Hematopoietic multipotent progenitor cell treated with erythropoietin and hydrocortisone succinate and interleukin-3 and kit ligand, for 15 days (in vitro differentiated cells): ENCODE measurements at regions not wholly inside any gene's neighbourhood (a gene's known extent, or its start where the extent isn't known, plus 50 kb on each side); places are given as distances from the start of the nearest gene placed in this dataset.

ENCODE experiments used
- DNase-seq: peaks from one replicate; pipeline ENCODE4 v3.0.0-alpha.2; 2015; ENCODE audit warnings: low spot score

DNA sequence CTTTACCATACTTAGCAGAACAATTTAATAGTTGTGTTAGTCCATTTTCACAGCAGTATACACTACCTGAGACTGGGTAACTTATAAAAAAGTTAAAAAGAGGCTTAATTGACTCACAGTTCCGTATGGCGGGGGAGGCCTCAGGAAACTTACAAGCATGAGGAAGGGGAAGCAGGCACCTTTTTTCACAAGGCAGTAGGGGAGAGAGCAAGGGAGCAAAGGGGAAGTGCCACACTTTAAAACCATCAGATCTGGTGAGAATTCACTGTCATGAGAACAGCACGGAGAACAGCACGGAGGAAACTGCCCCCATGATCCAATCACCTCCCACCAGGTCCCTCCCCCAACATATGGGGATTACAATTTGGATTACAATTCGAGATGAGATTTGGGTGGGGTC, 269.9 kb downstream of the MTRR start:
- no peak for DNase-seq

DNA sequence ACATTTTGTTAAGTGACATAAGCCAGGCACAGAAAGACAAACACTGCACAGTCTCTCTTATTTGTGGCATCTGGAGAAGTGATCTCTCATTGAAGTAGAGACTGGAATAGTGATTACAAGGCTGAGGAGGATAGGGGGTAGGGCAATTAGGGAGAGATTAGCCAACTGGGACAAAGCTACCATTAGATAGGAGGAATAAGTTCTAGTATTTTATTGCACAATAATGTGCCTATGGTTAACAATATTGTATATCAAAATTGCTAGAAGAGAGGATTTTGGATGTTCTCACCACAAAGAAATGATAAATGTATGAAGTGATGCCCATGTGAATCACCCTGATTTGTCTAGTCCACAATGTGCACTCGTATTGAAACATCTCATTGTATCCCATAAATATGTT, 281.8 kb downstream of the MTRR start:
- no peak for DNase-seq

DNA sequence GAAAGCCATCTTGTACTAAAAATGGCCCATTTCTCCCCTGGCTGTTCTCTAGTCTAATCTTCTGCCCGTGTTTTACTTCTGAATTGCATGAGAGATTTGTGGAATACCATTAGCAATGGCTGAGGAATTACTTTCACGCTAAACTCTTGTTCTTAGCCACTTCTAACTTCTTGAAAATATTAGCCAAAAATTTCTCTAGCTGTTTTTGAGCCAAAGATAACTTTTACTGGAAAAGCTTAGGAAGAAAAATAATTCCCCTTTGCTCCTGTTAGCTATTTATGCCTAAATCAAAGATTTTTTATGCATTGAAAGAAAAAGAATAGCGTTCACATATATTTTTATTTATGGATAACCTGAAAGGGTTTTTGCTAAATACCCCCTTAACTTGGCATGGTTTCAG, 287.8 kb downstream of the MTRR start:
- no peak for DNase-seq

DNA sequence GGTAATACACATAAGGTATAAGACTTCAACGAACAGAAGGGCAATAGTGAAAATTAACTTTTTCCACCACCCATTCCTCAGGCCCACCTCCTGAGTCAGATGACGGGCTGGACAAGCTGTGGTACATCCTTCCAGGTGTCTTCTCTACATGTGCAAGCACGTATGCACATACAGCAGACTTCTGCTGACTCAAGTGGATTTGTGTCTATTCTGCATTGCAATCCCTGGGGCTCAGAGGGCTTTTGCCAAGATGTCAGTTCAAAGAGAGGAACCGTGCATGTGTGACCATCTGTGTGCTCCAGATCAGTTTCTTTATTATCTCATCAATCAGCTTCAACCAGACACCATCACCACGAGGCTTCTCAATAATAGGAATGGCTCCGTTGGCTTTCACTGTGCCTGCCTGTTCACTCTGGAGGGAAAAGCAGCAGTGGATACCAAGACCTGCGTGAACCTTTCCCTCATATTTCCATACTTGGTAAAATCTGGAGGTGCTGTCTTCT, 288.4 kb downstream of the MTRR start:
- DNase-seq: no peak

DNA sequence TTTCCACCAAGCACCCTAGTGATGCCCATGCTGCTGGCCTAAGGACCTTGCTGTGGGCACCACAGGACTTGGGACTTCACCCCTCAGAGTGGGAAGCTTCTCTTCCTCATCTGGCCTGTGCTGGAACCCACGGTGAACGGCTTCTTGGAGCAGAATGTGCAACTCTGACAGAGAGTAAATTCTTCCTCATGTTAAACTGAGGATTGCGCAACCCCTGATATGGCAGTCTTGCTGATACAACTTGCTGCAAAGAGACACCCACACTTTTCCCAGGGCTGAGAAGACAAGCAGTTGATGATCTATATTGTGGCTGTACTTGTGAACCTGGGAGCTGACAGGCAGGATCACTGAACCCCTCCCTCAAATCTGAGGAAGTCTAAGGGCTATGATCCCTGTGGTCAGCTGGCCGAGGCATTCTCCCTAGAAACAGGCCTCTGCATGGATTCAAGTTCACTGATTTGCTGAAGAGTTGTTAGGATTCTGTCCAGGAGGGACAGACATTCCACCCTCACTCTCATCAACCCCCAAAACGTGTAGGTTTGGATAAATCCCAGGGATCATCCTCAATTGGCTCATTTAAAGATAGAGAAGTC, 307.2 kb downstream of the MTRR start:
- no peak for DNase-seq

DNA sequence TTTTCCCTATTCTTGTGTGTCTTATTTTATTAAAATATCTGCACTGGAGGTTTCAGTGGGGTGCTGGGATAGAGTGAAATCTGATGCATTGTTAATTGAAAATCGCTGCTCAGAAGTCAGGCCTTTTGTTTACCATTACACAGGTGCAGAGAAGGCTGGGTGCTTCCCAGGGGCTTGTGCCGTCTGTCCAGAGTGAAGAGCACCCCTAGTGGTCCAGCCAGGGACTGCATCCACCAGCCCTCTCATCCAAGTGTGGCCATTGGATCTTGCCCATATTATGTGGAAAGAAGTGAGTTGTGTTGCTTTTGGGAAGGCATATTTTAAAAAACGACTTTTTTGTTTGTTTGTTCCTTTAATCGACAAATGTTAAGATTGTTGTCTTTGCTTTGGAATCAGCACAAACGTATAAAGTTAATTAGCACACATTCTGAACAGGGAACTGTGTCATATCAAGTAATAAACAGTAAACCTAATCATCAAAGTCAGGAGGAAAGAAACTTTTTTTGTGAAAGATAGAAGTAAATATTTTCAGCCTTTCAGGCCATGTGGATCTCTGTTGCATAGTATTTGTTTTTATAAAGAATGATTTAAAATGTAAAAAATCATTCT, 315.6 kb downstream of the MTRR start:
- peak; percentile 26 for DNase-seq

DNA sequence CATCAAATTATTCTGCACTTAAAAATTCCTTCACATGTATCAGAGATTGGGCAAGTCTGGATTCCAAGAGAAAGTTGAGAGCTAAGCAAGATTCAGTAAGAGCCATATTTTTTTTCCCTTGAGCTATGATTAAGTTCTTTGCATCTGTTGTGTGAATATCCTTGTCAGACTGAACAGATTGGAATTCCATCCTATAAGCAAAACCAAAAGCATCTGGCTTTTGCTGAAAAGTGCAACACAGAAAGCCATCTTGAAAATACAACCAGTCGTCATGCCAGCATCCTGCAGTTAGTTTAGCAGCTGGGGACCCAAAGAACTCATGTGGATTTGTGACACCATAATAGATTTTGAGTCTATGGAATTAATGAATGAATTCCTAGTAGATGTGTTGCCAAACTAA, 316.9 kb downstream of the MTRR start:
- DNase-seq: no peak

DNA sequence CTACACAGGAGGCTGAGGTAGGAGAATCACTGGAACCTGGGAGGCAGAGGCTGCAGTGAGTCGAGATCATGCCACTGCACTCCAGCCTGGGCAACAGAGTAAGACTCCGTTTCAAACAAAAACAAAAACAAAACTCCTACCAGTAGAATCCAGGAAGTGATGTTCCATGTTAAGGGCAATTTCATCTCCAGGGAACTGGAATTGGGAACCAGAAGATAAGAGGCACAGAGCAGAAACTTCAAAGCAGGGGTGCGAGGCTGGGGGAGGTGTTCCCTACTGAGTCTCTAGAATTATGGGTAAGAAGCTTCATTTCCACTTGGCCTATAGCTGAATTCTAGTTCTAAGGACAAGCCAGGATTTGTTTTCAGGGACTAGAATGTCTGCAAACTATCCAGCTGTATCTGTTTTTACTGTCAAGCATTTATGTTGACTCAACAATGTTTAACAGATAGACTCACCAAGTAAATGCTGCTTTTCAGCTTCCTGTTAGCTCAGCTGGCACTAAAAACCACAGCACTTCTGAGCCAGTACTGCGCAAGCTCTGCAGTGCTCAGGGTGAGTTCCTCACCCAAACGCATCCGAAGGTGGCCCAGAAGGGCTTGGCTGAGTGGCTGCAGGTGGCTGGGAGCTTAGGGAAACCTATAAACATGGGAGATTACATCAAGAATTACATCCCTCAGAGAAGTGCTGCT, 320.1 kb downstream of the MTRR start:
- DNase-seq: no peak

DNA sequence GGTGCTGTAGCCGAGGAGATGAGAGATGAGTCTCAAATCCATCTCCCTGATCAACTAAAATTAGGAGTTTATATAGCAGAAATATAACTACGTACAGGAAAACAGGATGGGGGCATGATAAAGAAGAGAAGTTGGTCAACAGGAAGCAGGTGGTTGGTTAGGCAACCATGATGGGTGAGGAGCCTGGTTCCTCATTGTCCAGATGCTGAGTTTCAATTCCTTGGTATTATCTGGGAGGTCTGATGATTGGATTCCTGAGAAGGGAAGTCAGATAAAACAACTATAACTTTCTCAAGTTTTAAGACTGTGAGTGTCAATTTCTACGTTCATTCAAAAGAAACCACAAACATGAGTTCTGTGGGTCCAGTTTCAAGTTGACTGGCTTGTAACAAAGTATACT, 323.9 kb downstream of the MTRR start:
- DNase-seq: no peak

DNA sequence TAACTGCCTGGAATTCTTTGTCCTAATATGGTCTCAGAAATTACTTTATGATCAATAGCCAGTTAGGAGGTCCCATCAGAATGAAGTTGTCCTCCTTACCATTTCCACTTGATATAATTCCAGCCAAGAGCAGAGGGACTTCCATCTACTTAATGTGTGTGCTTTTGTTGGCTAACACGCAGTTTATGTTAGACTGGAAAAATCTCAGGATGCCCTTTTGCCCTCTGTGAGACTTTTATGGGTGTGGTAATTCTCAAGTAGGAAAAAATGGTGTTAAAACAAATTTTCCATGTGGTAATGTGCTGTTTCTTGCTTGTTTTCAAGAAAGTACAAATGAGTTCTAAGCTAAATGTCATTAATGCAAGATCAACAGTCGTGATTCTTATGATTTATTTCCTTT, 327.1 kb downstream of the MTRR start:
- DNase-seq: no peak

DNA sequence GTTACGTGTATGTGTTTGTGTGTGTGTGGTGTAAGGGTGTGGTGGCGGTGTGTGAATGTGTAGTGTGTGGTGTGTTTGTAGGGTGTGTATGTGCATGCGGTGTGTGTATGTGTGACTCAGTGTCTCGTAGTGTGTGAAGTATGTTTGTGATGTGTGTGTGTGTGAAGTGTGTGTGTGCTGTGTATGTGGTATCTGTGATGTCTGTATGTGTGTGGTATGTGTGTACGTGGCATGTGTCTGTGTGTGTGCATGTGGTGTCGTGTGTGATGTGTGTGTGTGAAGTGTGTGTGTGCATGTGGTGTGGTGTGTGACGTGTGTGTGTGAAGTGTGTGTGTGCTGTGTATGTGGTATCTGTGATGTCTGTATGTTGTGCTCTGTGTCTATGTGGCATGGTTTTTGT, 339.4 kb downstream of the MTRR start:
- no peak for DNase-seq

DNA sequence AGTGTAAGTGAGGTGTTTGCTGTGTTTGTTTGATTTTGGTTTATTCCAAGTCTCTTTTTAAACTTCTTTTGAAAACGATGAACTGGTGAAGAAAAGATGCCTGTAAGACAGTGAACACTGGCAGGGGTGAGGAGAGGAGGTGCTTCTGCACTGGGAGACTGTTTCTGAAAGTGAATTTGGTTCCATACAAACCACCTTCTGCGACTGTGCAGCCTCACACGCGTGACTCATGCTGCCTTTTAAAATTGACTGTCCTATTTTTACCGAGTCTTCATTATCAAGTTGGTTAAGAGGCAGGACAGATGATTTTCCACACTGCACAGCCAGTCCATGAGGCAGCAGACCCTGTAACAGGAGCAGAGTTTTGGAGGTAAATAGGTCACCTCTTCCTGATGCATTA, 340.6 kb downstream of the MTRR start:
- no peak for DNase-seq

DNA sequence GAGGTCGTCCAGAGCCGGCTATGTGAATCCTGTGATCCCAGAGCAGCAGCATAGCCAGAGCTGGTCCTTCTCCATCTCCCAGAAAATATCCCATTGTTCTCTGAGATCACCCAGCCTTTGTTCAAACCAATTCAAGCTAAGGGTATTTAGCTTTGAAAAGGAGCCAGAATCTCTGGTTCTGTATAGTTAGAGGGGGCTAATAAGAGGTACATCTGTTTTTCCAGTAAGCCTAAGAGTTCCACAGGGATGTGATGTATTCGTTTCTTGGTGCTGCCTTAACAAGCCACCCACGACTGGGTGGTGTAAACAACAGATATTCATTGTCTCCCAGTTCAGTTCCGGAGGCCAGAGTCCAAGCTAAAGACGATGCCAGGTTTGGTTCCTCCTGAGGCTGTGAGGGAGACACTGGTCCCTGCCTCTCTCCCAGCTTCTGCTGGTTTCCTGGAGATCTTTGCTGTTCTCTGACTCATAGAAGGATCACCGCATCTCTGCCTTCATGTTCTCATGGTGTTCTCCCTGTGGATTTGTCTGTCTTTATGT, 344.8 kb downstream of the MTRR start:
- no peak for DNase-seq

DNA sequence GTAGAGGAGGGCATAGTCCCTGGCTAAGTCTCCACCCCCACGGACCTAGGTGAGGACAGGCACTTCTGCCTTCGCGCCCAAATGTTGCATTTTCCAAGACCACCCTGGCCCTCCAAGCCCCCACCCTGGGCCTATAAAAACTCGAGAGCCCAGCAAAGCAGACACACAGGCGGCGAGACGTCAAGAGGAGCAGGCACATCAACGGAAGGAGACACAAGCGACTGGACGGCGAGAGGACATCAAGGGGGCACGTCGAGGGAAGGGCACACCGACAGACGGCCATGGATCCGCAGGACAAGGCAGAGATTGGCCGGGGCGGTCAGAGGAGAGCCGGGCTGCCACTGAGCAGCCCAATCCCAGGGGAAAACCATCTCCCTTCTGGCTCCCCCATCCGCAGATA, 348.0 kb downstream of the MTRR start:
- no peak for DNase-seq

DNA sequence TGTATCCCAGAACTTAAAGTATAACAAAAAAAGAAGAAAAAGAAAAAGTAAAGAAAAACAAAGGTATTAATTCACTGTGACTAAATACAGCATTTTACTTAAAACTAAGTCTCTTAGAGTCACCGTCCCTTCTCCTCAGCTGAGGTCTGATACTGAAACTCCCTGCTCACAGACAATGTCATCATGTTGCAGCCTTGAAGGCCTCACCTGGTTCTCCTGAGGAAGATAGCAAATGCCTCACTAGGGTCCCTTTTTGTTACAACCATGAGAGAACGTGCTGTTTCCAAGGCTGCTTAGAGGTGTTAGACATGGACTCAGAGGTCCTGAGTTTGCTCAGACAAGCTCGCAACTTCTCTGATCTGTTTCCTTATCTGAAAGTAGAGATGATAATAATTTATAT, 357.2 kb downstream of the MTRR start:
- DNase-seq: no peak

DNA sequence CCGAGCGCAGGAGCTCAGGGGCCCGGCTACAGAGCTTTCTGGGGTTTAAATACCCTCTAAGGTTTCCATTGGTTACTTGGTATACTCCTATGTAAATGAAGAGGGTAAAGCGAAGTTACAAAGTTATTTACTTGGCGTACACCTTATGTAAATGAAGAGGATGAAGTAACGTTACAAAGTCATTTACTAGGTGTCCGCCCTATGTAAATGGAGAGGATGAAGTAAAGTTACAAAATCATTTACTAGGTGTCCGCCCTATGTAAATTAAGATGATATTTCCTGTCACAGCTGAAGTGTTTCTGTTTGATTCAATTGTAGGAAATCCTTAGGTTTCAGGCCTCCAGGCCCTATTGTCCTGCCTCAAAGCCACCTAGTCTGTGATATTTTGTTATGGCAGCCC, 358.2 kb downstream of the MTRR start:
- DNase-seq: no peak

DNA sequence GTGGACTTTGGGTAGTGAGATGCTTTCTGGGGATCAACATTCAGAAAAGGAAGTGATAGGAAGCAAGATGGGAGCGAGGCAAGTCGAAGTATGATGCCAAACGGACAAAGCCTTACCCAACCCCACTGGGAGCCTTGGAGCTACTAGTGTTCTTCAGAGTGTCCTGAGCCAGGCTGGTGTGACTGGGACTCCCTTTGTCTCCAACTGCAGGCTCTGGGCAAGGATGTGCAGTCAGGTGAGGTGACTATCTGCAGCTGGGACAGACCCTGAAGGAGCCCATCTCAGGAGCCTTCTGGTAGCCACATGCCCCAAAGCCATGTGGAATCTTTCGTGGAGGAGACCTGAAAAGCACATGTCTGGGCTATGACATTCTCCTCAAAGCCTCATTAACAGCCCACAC, 360.6 kb downstream of the MTRR start:
- DNase-seq: no peak

DNA sequence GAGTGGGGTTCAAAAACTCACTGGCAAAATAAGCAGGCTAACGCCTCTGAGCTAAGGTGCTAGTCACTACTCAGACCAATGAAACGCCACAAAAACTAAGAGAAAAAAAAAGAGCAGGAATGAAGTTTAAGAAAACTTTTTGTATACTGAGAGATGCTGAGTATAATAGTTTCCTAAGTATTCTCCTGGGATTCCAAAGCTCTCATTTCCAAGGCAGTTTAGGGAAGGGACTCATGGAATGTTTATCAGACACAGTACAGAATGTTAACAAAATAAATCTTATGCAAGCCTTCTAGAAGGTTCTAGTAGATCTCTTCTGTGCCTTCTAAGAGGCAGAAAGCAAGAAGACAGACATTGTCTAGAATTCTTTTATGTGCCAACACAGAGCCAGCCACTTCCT, 361.9 kb downstream of the MTRR start:
- DNase-seq: no peak

DNA sequence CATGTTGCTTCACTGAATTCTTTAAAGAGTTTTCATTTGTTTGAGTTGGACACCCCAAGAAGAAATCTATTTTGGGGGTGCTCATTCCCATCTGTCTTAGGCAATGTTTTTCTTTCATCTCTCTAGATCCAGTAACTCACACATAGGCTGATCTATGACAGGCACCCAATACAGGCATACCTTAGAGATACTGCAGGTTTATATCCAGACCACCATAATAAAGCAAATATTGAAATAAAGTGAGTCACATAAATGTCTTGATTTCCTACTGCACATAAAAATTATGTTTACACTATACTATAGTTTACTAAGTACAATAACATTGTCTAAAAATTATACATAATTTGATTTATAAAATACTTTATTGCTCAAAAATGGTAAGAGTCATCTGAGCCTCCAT, 364.5 kb downstream of the MTRR start:
- DNase-seq: no peak

DNA sequence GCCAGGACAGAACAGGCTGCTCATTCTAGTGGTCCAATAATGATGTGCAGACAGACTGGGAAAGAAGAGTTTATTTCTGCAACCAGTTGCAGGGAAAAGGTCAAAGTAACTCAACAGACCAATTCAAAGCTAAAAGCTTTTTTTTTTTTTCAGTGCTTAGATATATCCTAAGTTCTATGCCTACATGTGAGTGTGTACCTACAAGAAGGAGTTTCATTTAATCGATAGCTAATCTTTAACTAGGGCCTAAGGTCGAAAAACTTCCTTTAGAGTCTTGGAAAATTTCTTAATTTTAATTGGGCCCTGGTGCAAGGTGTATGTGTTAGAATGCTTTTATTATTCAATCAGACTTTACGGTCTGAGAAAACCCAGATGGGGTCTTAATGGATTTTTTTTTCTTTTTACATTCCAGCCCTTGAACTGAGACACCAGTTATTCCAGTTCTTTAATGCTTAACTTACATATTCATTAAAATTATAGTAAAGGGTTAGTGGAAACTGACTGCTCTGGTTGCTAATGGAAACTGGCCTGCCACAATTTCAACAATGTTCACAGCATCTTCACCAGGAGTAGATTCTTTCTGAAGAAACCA, 365.3 kb downstream of the MTRR start:
- no peak for DNase-seq

DNA sequence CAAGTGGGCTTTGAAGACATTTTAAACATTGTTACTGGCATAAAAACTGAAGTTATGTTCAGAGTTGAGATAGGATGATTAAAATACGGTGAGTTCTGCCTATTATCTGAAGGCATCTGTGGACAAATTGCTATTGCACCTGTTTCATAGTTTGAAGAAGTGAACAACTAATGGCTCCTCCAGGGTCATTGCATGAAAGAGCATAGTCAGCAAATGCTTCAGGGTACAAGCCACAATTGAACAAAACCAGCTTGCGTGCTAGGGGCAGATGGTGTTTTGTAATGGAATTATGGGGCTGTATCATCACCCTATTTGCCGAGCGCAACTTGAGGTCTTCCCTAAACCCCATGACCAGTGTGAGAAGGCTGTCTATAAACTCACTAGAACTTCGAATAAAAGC, 369.1 kb downstream of the MTRR start:
- DNase-seq: no peak

DNA sequence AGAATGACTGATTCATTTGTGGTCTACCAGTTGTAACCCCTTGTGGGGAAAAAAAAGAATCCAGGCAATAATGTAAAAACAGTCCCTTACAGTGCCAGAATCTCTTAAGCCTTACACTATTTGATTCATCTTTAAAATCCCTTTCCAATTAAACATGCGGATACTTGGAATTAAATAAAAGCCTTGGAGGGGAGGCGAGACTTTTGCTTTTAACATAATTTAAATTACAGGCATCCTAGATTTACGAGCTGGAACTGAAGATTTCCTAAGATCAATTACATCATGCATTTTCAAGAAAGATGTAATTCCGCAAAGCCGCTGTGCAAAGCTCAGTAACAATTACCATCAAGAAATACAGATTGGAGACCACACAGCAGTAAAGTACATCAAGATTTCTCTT, 370.2 kb downstream of the MTRR start:
- no peak for DNase-seq

DNA sequence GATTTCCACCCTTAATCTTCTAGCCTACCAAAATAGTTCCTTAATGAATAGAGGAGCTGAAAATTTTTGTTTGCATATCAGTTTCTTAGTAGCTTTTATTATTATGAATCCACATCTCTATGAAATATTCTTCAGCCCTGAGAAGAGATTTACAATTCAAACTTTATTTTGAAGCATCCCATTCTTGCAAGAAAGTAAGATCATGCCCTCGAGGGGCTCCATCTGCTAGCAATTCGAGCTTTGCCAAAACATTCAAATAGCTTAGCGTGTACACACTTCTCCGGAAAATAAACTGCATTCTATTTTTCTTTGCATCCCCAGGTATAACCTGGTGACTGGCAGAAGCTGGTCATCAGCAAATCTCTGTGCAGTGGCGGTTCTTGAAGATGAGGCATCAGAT, 370.7 kb downstream of the MTRR start:
- no peak for DNase-seq
